ENCODE measurements at regions not wholly inside any gene's neighbourhood (a gene's known extent, or its start where the extent isn't known, plus 50 kb on each side); places are given as distances from the start of the nearest gene placed in this dataset.

- no peak for TF ChIP-seq POLR2A (IDR thresholded peaks at IDR 0.05)
- TF ChIP-seq POLR2AphosphoS5 (IDR thresholded peaks at IDR 0.05): no peak
- no peak for TF ChIP-seq CTCF (IDR thresholded peaks at IDR 0.05 in 8 of 11, conservative IDR thresholded peaks at IDR 0.05 in 3 of 11)
- Histone ChIP-seq H3K4me3 (no peak overlapping the region), H3K4me1 (no peaks in the 10 kb centered on the region), H3K9me3 (peaks cover 0 to 8% (median 0%) of the 10 kb centered on the region in 8 donors), H3K36me3 (no peaks in the 10 kb centered on the region), H3K27ac (no peak overlapping the region), H3K27me3 (replicated peaks in 1 of 7) (no peaks in the 10 kb centered on the region)
- DNase-seq: no peak
- WGBS, 5 donors: 65 to 74% (median 70%) methylated on average over 4 of the region's 4 CpGs
- intact Hi-C loops (cut with DNase I; ENCODE audit: low total_unique reads): no loop called here
Measured at GRCh38 chr4:54800831-54801530, 143.2 kb downstream of the KIT start.

GRCh38 chr4:54794579-54794978 is 136.8 kb downstream of the KIT start:
- no peak for DNase-seq
- Histone ChIP-seq H3K36me3 (no peaks in the 10 kb centered on the region), H3K27me3 (replicated peaks in 1 of 7) (no peaks in the 10 kb centered on the region), H3K4me3 (no peak overlapping the region), H3K4me1 (no peaks in the 10 kb centered on the region), H3K27ac (no peak overlapping the region), H3K9me3 (peaks cover 0 to 8% (median 0%) of the 10 kb centered on the region in 8 donors)
- intact Hi-C loops (cut with DNase I; ENCODE audit: low total_unique reads): no loop called here
- TF ChIP-seq POLR2AphosphoS5 (IDR thresholded peaks at IDR 0.05) (no peak), CTCF (IDR thresholded peaks at IDR 0.05 in 8 of 11, conservative IDR thresholded peaks at IDR 0.05 in 3 of 11) (no peak), POLR2A (IDR thresholded peaks at IDR 0.05) (no peak)
- whole genome bisulfite sequencing, 5 donors: 71 to 75% (median 73%) methylated on average over 4 of the region's 4 CpGs

- WGBS, 5 donors: 16 to 22% (median 20%) methylated on average over 2 of the region's 2 CpGs
- Histone ChIP-seq H3K4me1 (no peaks in the 10 kb centered on the region), H3K36me3 (no peaks in the 10 kb centered on the region), H3K27ac (no peak overlapping the region), H3K9me3 (peaks cover 0 to 8% (median 0%) of the 10 kb centered on the region in 8 donors), H3K4me3 (no peak overlapping the region), H3K27me3 (replicated peaks in 1 of 7) (no peaks in the 10 kb centered on the region)
- TF ChIP-seq POLR2AphosphoS5 (IDR thresholded peaks at IDR 0.05) (no peak), CTCF (IDR thresholded peaks at IDR 0.05 in 8 of 11, conservative IDR thresholded peaks at IDR 0.05 in 3 of 11) (no peak), POLR2A (IDR thresholded peaks at IDR 0.05) (no peak)
- intact Hi-C loops (cut with DNase I; ENCODE audit: low total_unique reads): no loop called here
- DNase-seq: no peak
Measured at GRCh38 chr4:54793856-54794422, 136.2 kb downstream of the KIT start.

Small RNA genes lying in the stretch of these regions (small RNA-seq; reads per million reads assigned to genes)
- gene RPL38P3: 0 reads per million in 4 donors
